A673 (cell line): ENCODE measurements at regions not wholly inside any gene's neighbourhood (a gene's known extent, or its start where the extent isn't known, plus 50 kb on each side); places are given as distances from the start of the nearest gene placed in this dataset.

Experiments
- BruUV-seq: library from RNA; stranded (reverse); fragments of 400-500 nt; replicated peaks from 2 replicates; lab custom pipeline; 2021; lab: Mats Ljungman, UMichigan
- CTCF ChIA-PET: fragments of 300-600 bp; sonication (Branson Sonifier 250); formaldehyde crosslinking; loops from one replicate; lab custom pipeline; 2022; ENCODE audit warnings: antibody characterized with exemption; lab: Charles Lee
- POLR2A ChIA-PET: fragments of 300-600 bp; sonication (Branson Sonifier 250); formaldehyde crosslinking; loops from one replicate; lab custom pipeline; 2022; ENCODE audit warnings: antibody characterized with exemption; ENCODE audit not compliant: low non-redundant PET; lab: Charles Lee
- DNase-seq: peaks from one replicate; pipeline ENCODE4 v3.0.0-alpha.2; 2015; ENCODE audit warnings: low spot score
- H3K27ac ChIP-seq: fragments of 200-600 bp; sonication (generic); 2 replicates; pipeline ENCODE4 v1.5.1; 2016; ENCODE audit warnings: mixed run types, low read depth, mild to moderate bottlenecking, mixed read lengths, antibody characterized with exemption, low read length; ENCODE audit not compliant: poor library complexity, severe bottlenecking
- H3K27me3 ChIP-seq: fragments of 200-600 bp; sonication (generic); replicated peaks from 2 replicates; pipeline ENCODE4 v1.6.1; 2017; ENCODE audit warnings: mixed run types, low read depth, mild to moderate bottlenecking, mixed read lengths, antibody characterized with exemption, low read length; ENCODE audit not compliant: insufficient read depth, poor library complexity
- H3K36me3 ChIP-seq: fragments of 200-600 bp; sonication (generic); 2 replicates; pipeline ENCODE4 v1.6.1; 2016; ENCODE audit warnings: mixed run types, mild to moderate bottlenecking, mixed read lengths, antibody characterized with exemption, low read length; ENCODE audit not compliant: insufficient read depth, poor library complexity, severe bottlenecking
- H3K4me1 ChIP-seq: fragments of 200-600 bp; sonication (generic); 2 replicates; pipeline ENCODE4 v1.6.1; 2017; ENCODE audit warnings: mixed run types, mild to moderate bottlenecking, mixed read lengths, antibody characterized with exemption, low read length; ENCODE audit not compliant: insufficient read depth, poor library complexity, severe bottlenecking
- H3K4me3 ChIP-seq: fragments of 200-600 bp; sonication (generic); 2 replicates; pipeline ENCODE4 v1.5.1; 2016; ENCODE audit warnings: low read depth, mixed run types, mild to moderate bottlenecking, mixed read lengths, low read length; ENCODE audit not compliant: poor library complexity, severe bottlenecking
- H3K9me3 ChIP-seq: fragments of 200-600 bp; sonication (generic); 2 replicates; pipeline ENCODE4 v1.6.1; 2016; ENCODE audit warnings: mixed run types, low read depth, mild to moderate bottlenecking, mixed read lengths, antibody characterized with exemption, low read length; ENCODE audit not compliant: poor library complexity, severe bottlenecking
- CTCF ChIP-seq: fragments of 300-800, 200-600 bp; sonication (generic); conservative IDR thresholded peaks from 2 replicates; pipeline ENCODE4 v1.5.1; 2017; ENCODE audit warnings: low read depth, mild to moderate bottlenecking, antibody characterized with exemption, low read length, moderate library complexity, mixed read lengths
- EZH2 ChIP-seq: fragments of 200-600 bp; sonication (generic); IDR thresholded peaks from 2 replicates; pipeline ENCODE4 v1.6.1; 2017; ENCODE audit warnings: borderline replicate concordance, low read depth, mild to moderate bottlenecking, mixed read lengths, antibody characterized with exemption, low read length; ENCODE audit not compliant: poor library complexity, severe bottlenecking
- intact Hi-C: fragments of 100-400 bp; cut with micrococcal nuclease; formaldehyde crosslinking; loops from one replicate; pipeline ENCODE4 v1.10.0; 2022; ENCODE audit not compliant: unreplicated experiment

- no peaks in the 10 kb centered on the region for H3K36me3 ChIP-seq
- H3K4me1 ChIP-seq: peaks cover 43% of the 10 kb centered on the region
- no peaks in the 10 kb centered on the region for H3K9me3 ChIP-seq
- ChIA-PET POLR2A (no interaction called here), CTCF (no interaction called here)
- BruUV-seq: no TSS peak
- intact Hi-C loops: loop anchor here (2.0 kb wide), 3 partner anchors 37 to 801 kb away; no protein-coding TSS in a partner anchor
- H3K27me3 ChIP-seq: no peaks in the 10 kb centered on the region
- TF ChIP-seq CTCF (no peak), EZH2 (no peak)
- DNase-seq: peak; percentile 61
- no peak overlapping the region for H3K4me3 ChIP-seq
- H3K27ac ChIP-seq: peak overlapping the region; percentile 89
These were observed 53.5 kb upstream of the CDH8 start for GRCh38 chr16:62089715-62090114.

- CTCF ChIA-PET: interaction anchor here (0.7 to 1.1 kb wide), 3 partner anchors 38 to 353 kb away, joined by 3 to 12 read pairs (median 7); no protein-coding TSS in a partner anchor
- no peaks in the 10 kb centered on the region for H3K36me3 ChIP-seq
- intact Hi-C loops: loop anchor here (2.0 kb wide), 3 partner anchors 38 to 800 kb away; no protein-coding TSS in a partner anchor
These were observed 52.6 kb upstream of the CDH8 start for GRCh38 chr16:62088731-62089410.

More at GRCh38 chr16:62088731-62089410, 52.6 kb upstream of the CDH8 start:
- Histone ChIP-seq H3K27ac (peak overlapping the region; percentile 89), H3K9me3 (no peaks in the 10 kb centered on the region), H3K4me1 (peaks cover 47% of the 10 kb centered on the region), H3K4me3 (no peak overlapping the region), H3K27me3 (no peaks in the 10 kb centered on the region)
- peak; percentile 94 for DNase-seq
- TF ChIP-seq EZH2 (no peak), CTCF (no peak)
- BruUV-seq: no TSS peak
- POLR2A ChIA-PET: interaction anchor here (0.6 to 1.4 kb wide), 3 partner anchors 11 to 497 kb away, joined by 3 to 32 read pairs (median 3); no protein-coding TSS in a partner anchor
